GM21381 (cell line): ENCODE measurements at regions not wholly inside any gene's neighbourhood (a gene's known extent, or its start where the extent isn't known, plus 50 kb on each side); places are given as distances from the start of the nearest gene placed in this dataset.
"Not testable (repeated sequence)": the region's sequence is repeated elsewhere in the genome, so short reads cannot be mapped to it uniquely, and the experiment has no call there.

Source experiments
- ATAC-seq: cut with Tn5 transposase; IDR thresholded peaks from one replicate; pipeline ENCODE4 v1.9.1; 2021; ENCODE audit warnings: mild to moderate bottlenecking, moderate library complexity; ENCODE audit not compliant: unreplicated experiment

DNA sequence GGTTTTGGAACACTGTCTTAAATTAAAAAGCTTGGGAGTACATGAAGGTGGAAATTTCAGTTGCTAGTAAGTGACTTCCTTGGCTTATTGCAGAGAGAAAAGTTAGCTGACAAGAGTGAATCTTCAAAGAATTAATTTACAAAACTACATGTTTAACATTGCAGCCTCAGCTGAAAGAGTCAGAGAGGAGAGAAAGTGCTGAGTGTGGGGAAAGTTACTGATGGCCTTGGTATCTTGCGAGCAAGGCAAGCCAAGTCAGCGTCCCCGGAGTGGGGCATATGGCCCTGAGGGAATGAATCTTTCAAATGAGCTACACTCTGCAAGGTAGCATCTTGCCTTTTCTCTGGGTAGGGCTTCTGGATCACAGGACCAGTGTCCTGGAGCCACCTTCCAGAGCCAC, 131.3 kb downstream of the LPIN1 start:
- no peak for ATAC-seq

DNA sequence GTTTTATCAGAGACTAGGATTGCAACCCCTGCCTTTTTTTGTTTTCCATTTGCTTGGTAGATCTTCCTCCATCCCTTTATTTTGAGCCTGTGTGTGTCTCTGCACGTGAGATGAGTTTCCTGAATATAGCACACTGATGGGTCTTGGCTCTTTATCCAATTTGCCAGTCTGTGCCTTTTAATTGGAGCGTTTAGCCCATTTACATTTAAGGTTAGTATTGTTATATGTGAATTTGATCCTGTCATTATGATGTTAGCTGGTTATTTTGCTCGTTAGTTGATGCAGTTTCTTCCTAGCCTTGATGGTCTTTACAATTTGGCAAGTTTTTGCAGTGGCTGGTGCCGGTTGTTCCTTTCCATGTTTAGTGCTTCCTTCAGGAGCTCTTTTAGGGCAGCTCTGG, 138.8 kb downstream of the LPIN1 start:
- not testable (repeated sequence) for ATAC-seq

DNA sequence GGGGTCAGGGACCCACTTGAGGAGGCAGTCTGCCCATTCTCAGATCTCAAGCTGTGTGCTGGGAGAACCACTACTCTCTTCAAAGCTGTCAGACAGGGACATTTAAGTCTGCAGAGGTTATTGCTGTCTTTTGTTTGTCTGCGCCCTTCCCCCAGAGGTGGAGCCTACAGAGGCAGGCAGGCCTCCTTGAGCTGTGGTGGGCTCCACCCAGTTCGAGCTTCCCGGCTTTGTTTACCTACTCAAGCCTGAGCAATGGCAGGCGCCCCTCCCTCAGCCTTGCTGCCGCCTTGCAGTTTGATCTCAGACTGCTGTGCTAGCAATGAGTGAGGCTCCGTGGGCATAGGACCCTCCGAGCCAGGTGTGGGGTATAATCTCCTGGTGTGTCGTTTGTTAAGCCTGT, 140.5 kb downstream of the LPIN1 start:
- ATAC-seq = not testable (repeated sequence)

DNA sequence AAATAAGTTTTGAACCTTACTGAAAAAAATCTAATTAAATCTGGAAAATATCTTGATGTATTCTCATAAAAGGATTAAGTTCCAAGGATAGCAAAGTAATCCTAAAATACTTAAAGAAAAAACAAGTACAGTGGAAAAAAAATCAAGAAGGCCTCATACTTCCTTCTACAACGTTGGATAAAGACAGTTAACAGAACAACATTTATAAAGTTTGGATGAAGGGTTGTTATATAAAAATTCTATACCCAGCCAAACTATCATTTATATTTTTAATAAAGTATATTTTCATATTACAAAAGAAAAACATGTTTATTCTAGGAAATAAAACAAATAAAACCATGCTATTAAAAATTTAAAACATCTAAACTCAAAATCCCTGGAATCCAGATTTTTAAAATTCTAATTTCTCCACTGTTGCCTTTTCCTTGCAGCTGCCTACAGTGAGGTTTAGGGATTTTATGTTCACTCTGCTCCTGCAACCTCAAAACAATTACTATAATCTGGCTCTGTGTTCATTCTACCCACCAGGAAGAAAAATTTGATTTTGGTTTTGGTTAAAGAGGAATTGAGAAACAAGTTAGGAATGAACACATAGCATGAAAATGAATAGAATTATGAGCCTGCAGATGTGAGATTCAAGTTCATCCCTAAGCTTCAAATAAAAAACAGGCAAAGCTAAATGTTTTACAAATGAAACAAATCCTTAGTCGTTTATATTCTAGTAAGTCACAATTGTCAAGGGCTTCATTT, 142.8 kb downstream of the LPIN1 start:
- ATAC-seq = no peak

DNA sequence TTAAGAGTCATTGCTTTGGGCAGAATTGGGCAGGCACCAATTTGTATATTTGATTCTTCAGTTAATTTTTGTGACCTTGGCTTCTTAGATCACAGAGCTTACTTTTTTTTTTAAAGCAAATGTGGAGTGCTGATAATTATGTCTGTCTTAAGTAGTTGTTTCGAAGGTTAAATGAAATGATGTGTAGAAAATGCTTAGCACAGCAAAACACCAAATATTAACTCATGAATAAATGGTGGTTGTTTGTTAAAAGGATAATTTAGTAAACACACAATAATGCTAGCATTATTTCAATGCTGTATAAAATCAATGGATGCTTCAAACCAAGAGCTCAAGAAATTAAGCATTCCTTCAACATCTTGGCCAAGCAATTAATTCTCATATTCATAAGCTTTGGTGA, 143.4 kb downstream of the LPIN1 start:
- ATAC-seq = no peak

DNA sequence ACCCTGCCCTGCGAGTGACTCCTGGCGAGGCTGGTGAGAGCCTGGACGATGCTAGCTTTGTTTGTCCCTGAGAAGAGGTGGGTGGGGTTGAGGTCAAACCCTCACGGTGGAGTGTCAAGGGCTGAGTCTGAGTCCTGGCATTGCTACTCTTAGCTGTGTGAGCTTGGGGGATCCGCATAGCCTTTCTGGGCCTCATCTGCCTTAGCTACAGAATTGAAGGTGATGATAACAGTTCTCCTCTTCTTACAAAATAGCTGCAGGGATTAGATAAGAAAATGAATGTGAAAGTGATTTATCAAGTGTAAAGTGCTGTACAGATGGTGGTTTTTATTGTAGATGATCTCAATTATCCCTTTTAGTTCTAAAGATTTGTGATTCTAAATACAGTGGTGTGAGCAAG, 144.6 kb downstream of the LPIN1 start:
- no peak for ATAC-seq

DNA sequence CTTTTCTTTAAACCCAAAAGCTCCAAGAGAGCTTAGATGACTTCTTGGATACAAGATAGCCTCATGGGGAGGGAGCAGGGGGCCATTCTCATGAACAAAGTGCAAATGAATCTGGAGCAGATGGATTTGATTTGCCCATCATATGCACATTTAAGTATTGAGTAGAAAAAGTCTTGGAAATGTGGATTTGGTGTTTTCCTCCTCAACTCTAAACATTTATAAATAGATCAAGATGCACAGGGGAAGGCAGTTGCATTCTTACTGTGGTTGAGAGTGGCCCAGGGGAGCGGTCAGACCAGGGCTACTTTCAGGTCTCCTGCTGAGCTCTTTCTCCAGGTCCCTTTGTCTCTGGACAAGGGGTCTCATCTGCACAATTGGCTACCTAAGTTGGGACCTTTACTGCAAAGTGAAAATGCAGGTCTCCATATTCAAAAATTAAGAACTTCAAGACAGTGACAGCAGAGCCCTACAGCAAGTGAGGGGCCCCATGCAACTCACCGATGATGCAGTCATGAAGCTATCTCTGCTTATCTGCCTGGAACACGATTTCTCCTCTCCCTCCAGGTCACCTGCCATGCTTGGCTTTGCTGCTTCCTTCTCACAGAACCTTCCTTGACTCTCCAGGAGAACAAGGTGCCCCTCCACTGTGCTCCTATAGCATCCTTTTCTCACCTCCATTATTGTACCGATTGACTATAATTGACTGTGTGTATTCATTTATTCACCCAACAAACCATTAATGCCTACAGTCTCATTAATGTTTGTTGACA, 145.4 kb downstream of the LPIN1 start:
- ATAC-seq = no peak

DNA sequence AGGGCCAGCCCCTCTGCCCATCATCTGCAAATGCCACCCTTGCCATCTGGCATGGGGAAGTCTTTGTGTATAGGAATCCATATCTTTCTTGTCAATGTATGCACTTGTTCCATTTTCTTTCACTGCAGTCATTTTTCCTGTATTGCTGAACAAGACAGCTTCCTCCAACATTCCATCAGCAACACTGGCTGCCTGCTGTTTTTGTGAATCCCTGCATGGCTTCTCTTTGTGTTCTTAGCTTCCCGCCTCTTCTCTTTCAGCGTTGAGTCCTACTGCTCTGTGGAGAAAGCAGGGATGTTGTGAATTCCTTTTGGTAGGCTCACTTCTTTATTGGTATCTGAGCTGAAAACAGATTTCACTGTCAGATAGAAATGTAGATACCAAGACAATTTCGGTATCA, 150.0 kb downstream of the LPIN1 start:
- ATAC-seq = no peak

DNA sequence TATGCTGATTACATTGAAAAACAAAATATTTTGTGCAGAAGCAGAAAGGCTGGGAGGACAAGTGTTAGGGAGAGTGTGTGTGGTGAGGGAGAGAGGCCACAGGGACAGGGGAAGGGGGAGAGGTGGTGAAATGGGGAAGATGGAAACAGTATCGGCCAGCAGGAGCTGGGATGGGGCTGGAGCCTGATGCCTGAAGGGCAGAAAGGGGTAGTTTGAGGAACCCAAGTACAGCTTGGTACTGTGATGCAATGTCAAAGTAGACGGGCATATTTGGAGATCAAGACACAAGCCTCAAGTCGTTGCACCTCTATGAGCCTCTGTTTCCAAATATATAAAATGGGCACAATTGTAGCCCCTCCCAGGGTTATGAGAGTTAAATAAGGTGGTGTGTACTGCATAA, 152.1 kb downstream of the LPIN1 start:
- ATAC-seq = no peak

DNA sequence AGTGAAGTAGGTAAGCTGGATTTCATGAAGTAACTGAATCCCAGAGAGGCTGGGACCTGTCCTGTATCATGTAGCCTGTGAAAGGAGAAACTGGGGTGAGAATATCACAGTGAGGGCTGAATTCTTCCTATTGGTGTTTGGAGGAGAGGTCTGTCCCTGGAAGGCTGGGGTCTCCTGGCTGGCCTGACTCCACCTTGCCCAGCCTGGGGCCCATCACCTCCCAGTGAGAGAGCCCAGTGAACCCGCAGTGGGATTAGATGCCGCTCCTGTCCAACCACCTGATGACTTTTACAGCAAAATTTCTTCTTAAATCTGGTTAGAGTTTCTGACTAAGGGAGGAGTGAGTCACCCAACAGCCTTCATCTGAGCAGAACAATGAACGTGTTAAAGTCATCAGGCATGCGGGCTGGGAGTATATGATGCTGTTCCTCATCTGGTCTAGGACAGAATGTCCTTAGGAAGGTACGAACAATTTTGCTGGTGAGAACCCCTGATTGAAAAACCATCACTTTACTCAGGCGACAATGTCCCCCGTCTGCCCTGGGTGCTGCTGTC, 152.9 kb downstream of the LPIN1 start:
- no peak for ATAC-seq

DNA sequence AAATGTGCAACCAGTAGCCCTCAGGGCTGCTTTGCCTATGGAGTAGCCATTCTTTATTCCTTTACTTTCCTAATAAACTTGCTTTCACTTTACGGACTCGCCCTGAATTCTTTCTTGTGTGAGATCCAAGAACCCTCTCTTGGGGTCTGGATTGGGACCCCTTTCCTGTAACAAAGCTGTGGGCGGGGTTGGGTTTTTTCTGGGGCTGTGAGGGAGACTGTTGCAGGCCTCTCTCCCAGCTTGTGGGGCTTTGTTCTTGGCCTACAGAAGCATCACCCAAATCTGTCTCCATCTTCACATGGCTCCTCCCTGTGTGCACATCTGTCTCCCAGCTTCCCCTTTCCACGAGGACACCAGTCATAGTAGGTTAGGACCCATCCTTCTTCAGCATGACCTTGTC, 154.5 kb downstream of the LPIN1 start:
- not testable (repeated sequence) for ATAC-seq

DNA sequence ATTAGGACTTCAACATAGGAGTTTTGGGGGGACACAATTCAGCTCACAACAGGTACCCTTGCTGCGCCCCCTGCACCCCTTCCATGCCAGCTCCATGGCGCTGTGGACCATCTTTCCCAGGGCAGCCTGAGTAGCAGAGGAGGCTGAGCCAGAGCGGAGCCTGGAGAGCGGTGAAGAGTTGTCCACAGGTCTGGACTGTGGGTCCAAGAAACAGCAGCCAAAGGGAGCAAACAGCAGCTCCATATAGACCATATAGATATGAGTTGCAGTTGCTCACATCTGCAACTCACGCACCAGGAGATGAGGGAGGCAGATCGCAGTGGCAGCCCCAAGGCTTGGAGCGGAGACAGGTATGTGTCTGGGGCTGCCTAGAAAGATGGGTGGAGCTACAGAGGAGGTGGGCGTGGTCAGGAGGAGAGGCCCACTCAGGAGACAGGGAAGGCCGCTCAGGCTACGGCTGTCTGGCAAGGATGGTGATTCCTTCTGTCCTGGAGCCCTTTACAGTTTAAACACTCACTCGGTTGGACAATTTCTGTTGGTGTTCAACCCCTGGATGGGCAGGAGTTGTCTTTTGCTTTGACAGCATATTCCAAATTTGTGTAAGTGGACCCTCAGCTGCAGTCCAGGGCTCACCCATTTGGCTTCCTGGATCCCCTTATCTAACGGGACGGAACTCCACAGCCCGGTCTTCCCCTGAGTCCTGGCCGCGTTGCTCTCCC, 155.1 kb downstream of the LPIN1 start:
- ATAC-seq = no peak

DNA sequence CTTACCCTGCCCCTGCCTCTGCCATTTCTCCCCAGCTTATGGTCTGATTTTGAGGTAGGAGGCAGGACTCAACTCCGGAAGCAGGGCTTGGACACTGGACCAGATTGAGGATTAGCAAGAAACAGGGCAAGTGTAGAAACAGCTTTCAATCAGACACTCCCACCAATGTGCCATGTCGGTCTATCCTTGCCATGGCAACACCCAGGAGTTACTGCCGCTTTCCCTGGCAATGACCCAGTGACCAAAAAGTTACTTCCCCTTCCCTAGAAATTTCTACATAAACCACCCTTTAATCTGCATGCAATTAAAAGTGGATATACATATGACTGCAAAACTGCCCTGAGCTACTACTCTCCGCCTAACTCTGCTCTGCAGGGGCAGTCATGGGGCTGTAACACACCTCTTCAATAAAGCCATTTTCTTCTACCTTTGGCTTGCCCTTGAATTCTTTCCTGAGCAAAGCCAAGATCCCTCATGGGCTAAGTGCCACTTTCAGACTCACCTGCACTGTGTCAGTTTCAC, 156.7 kb downstream of the LPIN1 start:
- ATAC-seq = no peak

DNA sequence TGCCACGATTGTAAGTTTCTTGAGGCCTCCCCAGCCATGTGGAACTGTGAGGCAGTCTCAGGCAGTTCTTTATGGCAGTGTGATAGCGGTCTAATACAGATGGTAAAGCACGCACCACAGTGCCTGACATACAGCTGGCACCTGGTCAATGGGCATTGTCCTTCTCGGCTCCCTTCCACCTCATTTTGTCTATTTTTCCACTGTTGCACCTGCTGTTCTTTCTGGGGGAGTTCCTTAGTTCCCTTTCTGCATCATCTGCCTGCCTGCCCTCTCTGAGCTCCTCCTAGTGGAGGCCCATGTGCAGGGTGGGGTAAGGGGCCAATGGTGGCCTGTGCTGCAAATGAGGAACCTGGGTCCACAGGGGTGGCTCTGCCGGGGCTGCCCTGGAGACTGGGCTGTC, 157.6 kb downstream of the LPIN1 start:
- peak; percentile 56 for ATAC-seq

DNA sequence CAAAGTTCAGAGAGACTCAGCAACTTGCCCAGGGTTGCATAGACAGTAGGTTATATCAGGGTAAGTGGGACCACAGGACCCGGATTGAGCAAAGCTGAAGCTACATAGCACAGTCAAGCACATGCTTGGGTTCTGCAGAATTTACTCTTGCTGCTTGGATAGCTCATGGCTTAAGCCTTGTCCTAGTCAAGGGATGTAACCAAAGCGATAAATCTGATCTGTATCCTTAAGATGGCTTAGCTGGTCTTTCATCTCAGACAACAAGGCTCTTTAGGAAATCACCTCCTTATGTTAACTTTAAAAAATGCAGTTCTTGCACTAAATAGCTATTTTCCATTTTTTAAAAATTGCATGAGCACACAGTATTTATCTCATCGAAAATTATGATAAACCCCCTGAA, 158.5 kb downstream of the LPIN1 start:
- ATAC-seq = no peak

DNA sequence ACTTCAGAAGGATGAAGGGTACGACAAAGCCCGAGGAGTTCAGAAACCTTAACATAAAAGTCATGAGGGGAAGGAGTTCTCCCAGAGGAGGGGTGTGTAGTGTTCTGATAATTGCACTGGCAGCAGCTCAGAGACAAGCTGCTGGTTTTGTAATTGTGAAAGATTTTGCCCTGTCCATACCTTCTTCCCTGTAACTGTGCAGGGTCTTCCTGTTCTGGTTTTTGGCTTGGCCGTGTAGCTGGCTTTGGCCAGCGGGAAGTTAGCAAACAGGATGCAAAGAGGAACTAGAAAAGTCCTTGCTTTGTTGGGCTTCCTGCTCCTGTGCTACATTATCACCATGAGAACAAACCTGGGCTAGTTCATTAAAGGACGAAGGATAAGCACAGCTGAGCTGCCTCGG, 160.8 kb downstream of the LPIN1 start:
- ATAC-seq = no peak

DNA sequence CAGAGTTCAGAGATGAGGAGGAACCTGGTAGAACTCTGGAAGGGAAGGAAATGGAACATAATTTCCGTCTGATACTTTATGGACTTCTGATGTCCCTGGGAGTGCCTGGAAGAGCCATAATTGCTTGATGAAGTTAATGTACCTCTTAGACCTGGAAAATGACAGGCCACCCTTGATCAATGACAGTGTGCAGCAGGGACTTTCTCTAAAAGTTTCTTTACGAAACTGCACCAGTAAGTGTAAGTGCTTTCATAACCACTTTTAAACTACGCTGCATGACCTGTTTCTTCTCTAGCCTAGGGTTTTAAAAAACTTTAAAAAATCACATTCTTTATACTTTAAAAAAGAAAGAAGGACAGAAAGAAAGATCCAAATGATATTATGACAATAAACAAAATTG, 164.5 kb downstream of the LPIN1 start:
- no peak for ATAC-seq

DNA sequence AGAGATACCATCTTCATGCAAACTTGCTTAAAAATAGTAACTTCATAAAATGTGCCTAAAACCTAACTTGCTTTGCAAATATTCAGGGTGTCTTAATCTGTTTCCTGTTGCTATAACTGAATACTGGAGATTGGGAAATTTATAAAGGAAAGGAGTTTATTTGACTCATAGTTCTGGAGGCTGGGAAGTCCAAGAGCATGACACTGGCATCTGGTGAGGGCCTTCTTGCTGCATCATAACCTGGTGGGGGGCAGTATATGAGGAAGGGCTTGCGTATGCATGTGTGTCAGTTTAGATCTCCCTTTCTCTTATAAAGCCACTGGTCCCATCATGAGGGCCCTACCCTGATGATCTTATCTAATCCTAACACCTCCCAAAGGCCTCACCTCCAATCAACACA, 166.5 kb downstream of the LPIN1 start:
- no peak for ATAC-seq

DNA sequence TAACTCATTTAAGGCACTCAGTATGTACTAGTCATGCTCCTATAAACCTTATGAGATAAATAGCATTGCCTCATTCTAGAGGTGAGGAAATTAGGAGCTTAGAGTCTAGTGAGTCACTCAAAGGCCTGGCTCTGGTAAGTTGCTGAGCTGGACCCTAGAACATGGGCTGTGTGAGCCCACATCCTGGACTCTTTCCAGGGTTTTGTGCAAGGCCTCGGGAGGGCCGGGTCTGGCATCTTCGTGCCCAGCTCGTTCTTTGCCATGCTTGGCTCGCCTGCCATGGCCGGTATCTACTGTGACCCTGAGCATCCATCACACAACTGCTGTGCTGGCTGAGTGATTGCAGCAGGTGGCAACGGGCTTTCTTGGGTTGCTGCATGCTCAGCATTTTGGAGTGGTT, 168.0 kb downstream of the LPIN1 start:
- no peak for ATAC-seq

DNA sequence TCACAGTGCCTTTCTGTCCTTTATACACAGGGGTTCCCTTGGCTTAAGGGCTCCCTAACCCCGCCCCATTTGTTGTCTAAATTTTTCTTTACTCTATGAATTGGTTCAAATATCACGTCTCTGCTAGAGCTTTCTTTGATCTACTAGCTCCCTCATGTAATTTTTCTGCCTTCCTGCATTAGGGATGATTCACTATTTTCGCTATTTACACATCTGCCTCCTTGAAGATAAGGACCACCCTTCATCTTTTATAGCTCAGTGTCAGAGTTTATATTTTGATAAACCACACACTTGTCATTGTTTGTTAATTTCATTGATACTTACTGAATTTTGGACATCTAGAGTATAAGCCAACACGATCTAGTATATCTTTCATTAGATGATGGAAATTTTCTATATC, 169.2 kb downstream of the LPIN1 start:
- no peak for ATAC-seq

DNA sequence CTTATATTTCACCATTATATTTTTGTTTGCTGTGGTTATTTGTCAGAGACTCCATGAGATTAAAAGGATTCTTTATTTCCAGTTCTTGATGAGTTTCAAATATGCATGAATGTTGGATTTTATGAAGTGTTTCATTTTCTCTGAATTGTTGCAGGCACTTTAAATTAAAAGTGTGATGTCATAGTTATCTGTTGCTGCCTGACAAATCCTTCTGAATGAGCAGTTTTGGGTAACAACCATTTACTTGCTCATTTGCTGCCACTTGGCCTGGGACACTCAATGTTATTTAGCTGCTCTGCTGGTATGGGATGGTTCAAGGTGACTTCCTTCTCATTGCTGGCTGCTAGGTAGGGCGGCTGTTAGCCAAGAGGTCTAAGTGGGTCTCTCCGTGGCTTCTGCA, 173.5 kb downstream of the LPIN1 start:
- ATAC-seq = no peak
